GM21515 (cell line): ENCODE measurements at regions not wholly inside any gene's neighbourhood (a gene's known extent, or its start where the extent isn't known, plus 50 kb on each side); places are given as distances from the start of the nearest gene placed in this dataset.
"Not testable (repeated sequence)": the region's sequence is repeated elsewhere in the genome, so short reads cannot be mapped to it uniquely, and the experiment has no call there.

Experiments used
- ATAC-seq: cut with Tn5 transposase; IDR thresholded peaks from one replicate; pipeline ENCODE4 v1.9.1; 2021; ENCODE audit not compliant: unreplicated experiment

DNA sequence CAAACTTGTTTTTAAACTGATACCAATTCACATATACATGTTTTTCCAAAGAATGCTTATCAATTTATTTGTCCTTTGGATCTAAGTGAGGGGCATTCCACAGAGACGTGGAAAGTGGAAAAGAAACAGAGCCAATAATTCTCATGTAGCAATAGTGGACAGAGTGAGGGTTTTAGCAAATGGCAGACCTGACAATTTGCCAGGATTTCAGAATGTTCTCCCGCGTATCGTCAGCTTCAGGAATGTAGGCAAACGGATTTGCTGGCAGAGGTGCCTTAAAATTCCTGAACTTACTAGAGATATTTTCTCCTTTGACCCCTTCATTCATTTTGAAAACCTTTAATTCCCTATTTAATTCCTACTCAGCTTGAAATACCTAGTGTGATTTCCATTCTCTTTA lies 193.4 kb upstream of the CPHXL start:
- ATAC-seq, result no peak

DNA sequence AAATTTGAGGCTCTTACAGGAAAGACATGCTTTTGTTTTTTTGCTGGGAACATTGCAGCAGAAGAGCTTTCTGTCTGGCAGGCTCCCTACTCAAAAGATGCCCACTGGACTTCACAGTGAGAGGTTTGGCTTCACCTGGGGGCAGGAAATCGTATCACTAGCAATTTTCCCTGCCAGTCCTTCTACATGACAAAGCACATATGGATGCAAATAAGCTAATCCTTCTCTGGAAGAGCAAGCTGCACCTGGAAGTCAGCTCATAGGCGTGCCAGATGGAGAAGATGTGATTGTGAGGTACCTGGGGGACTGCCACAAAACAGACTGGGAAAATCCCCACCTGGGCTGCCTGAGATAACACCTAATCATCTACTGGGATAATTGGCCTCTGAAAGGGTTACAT lies 195.0 kb upstream of the CPHXL start:
- ATAC-seq, result no peak

- no peak for ATAC-seq
These were observed 196.0 kb upstream of the CPHXL start for GRCh38 chr16:75922250-75922649.

DNA sequence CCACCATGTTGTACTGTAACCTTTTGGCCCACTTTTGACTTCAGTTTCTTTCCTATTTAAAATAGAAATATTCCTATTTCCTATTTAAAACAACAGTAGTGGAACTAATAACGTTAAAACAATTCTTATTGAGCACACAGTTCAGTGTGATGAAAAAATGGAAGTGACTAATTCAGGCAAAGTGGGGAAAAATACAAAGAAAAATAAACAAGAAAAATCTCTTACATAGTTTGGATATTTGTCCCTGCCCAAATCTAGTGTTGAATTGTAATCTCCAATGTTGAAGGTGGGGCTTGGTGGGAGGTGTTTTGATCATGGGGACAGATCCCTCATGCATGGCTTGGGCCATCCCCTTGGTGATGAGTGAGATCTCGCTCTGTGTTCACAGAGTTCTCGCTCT lies 198.1 kb upstream of the CPHXL start:
- ATAC-seq, result no peak

DNA sequence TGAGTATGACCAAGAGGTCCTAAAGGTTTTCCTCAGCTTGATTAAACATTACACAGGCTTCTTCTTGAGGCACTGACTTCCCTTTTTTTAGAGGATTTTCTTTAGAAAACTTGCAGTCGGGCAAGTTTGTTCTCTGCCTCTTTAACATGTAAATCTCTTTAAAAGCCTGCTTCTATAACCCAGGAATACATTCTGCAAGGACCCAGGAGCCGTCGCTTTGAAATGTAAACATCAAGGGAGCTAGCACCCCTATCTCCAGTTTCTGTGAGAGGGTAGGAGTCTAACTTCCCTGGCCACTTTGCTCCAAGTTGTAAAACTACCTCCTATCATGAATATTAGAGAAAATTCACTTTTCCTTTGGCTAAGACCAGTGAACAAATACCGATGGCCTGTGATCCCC lies 201.5 kb upstream of the CPHXL start:
- no peak for ATAC-seq

- ATAC-seq, result no peak
These were observed 202.0 kb upstream of the CPHXL start for GRCh38 chr16:75928295-75928694.

GRCh38 chr16:75929046-75929445 lies 202.8 kb upstream of the CPHXL start:
- no peak for ATAC-seq

DNA sequence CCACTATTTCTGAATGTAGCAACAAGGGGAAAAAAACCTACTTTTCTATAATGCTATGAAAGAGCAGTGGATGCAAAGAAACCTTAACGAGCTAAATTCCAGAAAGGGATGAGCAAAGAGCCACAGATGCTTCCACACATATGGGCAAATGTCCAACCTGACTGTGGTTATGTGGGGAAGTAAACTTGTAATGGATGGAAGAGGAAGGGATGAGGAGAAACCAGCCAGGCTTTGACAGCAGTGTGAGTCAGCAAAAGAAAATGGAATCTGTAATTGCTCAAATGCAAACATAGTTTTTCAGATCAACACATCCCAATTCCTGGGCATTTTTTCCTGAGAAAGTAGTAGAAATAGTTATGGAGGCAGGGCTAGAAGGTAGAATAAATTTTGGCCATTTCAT lies 204.8 kb upstream of the CPHXL start:
- ATAC-seq, result no peak

- no peak for ATAC-seq
These were observed 205.7 kb upstream of the CPHXL start for GRCh38 chr16:75931970-75932369.

DNA sequence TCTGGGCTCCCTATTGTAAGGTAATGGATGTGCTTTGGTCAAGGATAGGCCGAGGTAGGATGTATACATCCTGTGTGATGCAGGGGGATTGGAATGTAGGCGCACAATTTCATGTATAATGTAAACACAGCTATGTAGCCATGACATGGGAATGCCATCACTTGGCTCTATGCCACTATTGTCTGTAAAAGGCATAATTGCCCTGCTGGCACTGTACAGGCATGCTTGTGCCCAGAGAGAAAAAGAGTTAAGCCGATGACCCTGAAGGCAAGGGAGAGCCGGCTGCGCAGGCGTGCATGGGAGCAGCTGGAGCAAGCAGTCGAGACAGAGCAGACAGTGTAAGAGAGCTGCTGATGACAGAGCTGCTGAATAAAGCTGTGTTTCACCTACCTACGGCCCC lies 212.5 kb upstream of the CPHXL start:
- ATAC-seq, result no peak

DNA sequence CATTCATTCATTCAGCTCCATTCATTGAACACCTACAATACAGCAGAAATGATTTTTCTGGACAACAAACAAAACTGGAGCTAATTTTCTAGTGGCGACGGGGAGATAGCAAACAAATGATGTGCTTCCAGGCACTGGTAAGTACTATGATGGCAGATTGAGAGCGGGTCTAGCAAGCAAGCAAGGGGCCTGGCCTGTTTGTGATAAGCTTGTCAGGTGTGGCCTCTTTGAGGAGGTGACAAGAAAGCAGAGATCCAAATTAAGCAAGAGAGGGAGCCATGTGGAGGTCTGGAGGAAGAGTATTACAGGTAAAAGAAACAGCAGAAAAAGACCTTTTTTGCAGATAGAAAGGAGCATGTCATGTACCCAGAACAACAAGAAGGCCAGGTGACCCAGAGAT lies 216.1 kb upstream of the CPHXL start:
- ATAC-seq, result no peak

DNA sequence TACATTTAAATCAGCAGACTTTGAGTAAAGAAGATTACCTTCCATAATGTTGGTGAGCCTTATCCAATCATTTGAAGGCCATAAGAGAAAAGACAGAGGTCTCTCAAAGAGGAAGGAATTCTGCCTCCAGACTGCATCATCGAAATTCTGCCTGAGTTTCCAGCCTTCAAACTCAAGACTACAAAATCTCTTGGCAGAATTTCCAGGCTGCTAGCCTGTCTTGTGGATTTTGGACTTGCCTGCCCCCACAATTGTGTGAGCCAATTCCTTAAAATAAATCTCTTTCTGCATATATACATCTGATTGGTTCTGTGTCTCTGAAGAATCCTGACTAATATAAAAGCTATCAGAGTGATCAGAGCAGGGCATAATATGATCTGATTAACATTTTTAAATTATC lies 216.6 kb upstream of the CPHXL start:
- no peak for ATAC-seq

GRCh38 chr16:75943705-75944514 lies 217.6 kb upstream of the CPHXL start:
- ATAC-seq, result no peak

DNA sequence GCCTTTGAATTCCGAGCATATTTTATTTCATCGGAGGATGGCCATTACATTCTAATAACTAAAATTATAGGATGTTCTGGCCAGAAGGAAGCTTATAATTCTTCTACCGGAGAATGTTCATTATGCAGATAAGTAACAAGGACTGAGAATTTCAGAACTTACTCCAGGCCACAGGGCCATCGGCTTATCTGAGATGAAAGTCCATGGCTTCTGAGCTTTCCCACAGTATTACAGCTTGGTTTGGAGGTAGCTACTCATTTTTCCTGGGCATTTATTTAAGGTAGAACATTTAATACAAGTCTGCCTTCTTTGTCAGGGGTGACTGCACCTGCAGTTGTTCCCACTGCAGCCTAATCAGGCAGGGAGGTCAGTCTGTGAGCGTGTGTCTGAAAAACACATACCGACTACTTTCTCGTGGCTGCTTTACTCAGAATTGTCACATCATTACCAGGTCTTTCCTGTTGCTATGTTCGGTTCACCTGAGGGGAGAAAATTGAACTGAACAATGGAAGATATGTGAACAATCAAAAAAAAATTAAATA lies 219.7 kb upstream of the CPHXL start:
- ATAC-seq, result no peak

DNA sequence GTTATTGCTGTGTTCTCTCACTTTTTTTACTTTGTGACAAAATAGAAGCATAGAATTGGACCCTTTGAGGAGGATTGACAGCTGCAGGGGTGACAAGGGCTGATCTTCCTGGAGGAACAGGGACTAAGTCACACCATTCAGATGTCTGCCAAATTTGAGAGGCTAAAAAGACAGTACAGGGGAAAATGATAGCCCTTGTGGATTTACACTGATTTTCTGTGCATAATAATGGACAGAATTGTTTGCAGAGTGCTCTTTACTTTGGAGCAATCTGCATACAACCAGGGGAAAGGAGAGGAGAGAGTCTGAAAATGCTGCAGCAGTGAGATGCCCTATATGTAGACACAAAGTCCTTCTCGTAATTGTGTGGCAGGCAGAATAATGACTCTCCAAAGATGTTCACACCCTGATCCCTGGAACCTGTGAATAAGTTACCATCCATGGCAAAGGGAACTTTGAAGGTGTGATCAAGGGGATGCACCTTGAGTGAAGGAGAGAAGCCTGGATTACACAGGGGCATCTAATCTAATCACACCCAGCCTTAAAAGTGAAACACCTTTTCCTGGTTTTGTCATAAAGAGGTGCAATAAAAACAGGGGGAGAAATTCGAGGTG lies 221.4 kb upstream of the CPHXL start:
- no peak for ATAC-seq

GRCh38 chr16:75948441-75948840 lies 222.2 kb upstream of the CPHXL start:
- ATAC-seq, result no peak

DNA sequence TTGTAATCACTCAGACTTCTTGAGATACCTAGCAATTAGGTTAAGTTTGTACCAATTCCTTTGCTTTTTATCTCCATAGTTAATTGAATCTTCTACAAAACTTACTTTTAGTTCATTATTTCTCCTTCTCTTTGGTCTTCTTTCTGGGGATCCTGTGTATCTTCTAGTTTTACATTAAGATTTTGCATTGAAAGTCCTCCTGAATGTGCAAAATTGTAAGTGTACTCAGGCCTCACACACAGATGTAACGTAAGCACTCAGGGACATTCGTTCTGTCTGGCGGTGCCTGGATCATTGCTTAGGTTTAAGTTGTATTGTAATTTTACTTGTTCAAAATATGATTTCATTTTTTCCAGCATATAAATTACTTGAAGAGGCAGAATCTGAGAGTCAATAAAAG lies 222.6 kb upstream of the CPHXL start:
- no peak for ATAC-seq

- ATAC-seq, result no peak
These were observed 225.8 kb upstream of the CPHXL start for GRCh38 chr16:75952124-75952523.

GRCh38 chr16:75957870-75958269 lies 231.6 kb upstream of the CPHXL start:
- ATAC-seq, result no peak

GRCh38 chr16:75965504-75966374 lies 239.4 kb upstream of the CPHXL start:
- no peak for ATAC-seq

DNA sequence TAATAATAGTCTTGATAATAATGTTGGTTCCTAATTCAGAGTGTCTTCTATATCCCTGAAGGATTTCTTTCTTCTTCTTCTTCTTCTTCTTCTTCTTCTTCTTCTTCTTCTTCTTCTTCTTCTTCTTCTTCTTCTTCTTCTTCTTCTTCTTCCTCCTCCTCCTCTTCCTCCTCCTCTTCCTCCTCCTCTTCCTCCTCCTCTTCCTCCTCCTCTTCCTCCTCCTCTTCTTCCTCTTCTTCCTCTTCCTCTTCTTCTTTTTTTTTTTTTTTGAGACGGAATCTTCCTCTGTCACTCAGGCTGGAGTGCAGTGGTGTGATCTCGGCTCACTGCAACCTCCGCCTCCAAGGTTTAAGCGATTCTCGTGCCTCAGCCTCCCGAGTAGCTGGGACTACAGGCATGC lies 242.8 kb upstream of the CPHXL start:
- ATAC-seq, result not testable (repeated sequence)

DNA sequence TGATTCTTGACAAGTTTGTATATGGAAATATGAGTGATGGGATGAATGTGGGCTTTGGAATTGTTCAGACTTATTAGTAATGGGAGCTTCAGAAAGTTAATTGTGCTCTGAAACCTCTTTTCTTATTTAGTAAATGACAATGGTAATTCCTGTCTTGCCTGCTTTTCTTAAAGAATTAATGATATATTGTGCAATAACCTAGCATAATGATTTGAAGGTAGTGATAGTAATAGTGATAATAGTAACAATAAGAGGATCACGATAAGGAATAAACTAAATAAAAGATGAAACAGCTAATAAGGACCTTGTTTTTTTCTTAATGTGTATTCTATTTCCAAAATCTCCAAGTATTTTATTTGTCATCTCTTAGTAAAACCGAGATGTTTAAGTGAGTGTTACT lies 245.0 kb upstream of the CPHXL start:
- no peak for ATAC-seq
